T-cell (primary cell): ENCODE measurements at regions not wholly inside any gene's neighbourhood (a gene's known extent, or its start where the extent isn't known, plus 50 kb on each side); places are given as distances from the start of the nearest gene placed in this dataset.

Experiments used
- ATAC-seq, 4 experiments: fragments of 200-7000 bp in 3 of 4; fragments of 150-1000 bp in 1 of 4; cut with Tn5 transposase; replicated peaks in 1 of 4; 1 replicate in 3 of 4; 2 replicates in 1 of 4; pipeline ENCODE4 v1.10.0; 2021; ENCODE audit warnings: moderate library complexity in 3 of 4, mild to moderate bottlenecking in 2 of 4, moderate number of reproducible peaks in 1 of 4
- CTCF ChIA-PET, 2 donors: fragments of 300-600 bp; sonication (Branson Sonifier 250); formaldehyde crosslinking; loops; one replicate each; lab custom pipeline; 2022; ENCODE audit warnings: antibody characterized with exemption in 2 of 2; lab: Charles Lee
- POLR2A ChIA-PET, 2 donors: fragments of 300-600 bp; sonication (Branson Sonifier 250); formaldehyde crosslinking; loops; one replicate each; lab custom pipeline; 2022; ENCODE audit warnings: antibody characterized with exemption in 2 of 2; lab: Charles Lee
- DNase-seq, 35 experiments: peaks; one replicate each; pipeline versions ENCODE4 v3.0.0 to v3.0.0-alpha.2; 2013 to 2023
- H3K27ac ChIP-seq: one replicate; pipeline ENCODE4 v1.5.1; 2013; ENCODE audit warnings: low read length
- H3K27me3 ChIP-seq, 2 experiments: replicated peaks in 1 of 2; 1 replicate in 1 of 2; 2 replicates in 1 of 2; pipeline versions ENCODE4 v1.6.1 to v1.7.0; 2013; ENCODE audit warnings: low read length in 1 of 2, mixed read lengths in 1 of 2; ENCODE audit not compliant: control insufficient read depth in 2 of 2, insufficient read depth in 2 of 2; ENCODE audit errors: extremely low read depth in 1 of 2
- H3K36me3 ChIP-seq, 2 donors: 1 replicate in 1 of 2; 2 replicates in 1 of 2; pipeline versions ENCODE4 v1.6.1 to v1.7.0; 2013; ENCODE audit warnings: low read length in 1 of 2; ENCODE audit not compliant: control insufficient read depth in 2 of 2, insufficient read depth in 1 of 2; ENCODE audit errors: extremely low read depth in 1 of 2
- H3K4me1 ChIP-seq, 2 experiments: 1 replicate in 1 of 2; 2 replicates in 1 of 2; pipeline versions ENCODE4 v1.6.1 to v1.7.0; 2013; ENCODE audit warnings: low read length in 2 of 2, mixed read lengths in 1 of 2; ENCODE audit not compliant: insufficient read depth in 2 of 2, control insufficient read depth in 1 of 2; ENCODE audit errors: extremely low read depth in 1 of 2
- H3K4me3 ChIP-seq, 2 donors: 1 replicate in 1 of 2; 2 replicates in 1 of 2; pipeline versions ENCODE4 v1.5.1 to v1.7.0; 2013; ENCODE audit warnings: mild to moderate bottlenecking in 2 of 2, low read length in 1 of 2, moderate library complexity in 1 of 2; ENCODE audit not compliant: control insufficient read depth in 1 of 2; ENCODE audit errors: extremely low read depth in 1 of 2
- H3K9me3 ChIP-seq: 2 replicates; pipeline ENCODE4 v1.7.0; 2013
- H3K27ac Mint-ChIP-seq, 2 donors: one replicate each; pipeline ENCODE4 v1.8.0; 2020 to 2021; ENCODE audit warnings: mild to moderate bottlenecking in 2 of 2, mixed read lengths in 2 of 2
- H3K27me3 Mint-ChIP-seq, 2 donors: one replicate each; pipeline ENCODE4 v1.8.0; 2021 to 2022; ENCODE audit warnings: mixed read lengths in 2 of 2
- H3K36me3 Mint-ChIP-seq: one replicate; pipeline ENCODE4 v1.8.0; 2021; ENCODE audit warnings: mixed read lengths
- H3K4me1 Mint-ChIP-seq, 3 donors: one replicate each; pipeline ENCODE4 v1.8.0; 2020 to 2022; ENCODE audit warnings: mixed read lengths in 3 of 3, mild to moderate bottlenecking in 1 of 3
- H3K4me3 Mint-ChIP-seq, 3 donors: one replicate each; pipeline ENCODE4 v1.8.0; 2020 to 2022; ENCODE audit warnings: mild to moderate bottlenecking in 3 of 3, mixed read lengths in 3 of 3, moderate library complexity in 3 of 3
- H3K9me3 Mint-ChIP-seq, 3 donors: one replicate each; pipeline ENCODE4 v1.8.0; 2020 to 2022; ENCODE audit warnings: mixed read lengths in 3 of 3
- WGBS: methylation state at CpG from one replicate; pipeline ENCODE4 v1.1.5; 2013; ENCODE audit warnings: missing lambda C conversion rate; ENCODE audit not compliant: insufficient coverage; 5-methylcytosine and 5-hydroxymethylcytosine counted together

DNA sequence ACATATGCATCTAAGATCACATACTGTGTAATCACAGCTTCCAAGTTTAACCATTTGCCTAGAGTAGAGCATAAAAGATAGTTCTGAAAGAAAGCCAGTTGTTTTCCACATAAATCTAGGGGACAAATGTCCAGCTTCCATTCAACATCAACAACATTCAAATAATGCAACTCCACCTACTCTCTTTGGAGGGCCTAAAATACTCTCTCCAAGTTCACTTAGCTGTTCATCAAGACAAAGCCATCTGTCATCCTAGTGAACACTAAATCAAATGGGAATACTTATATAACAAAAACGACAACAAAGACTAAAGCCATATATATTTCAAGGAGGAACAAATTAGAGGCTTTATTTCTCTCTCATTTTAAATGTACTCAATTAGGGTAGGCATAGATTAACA, 221.5 kb upstream of the CDH2 start:
- Mint-ChIP-seq H3K9me3 (peaks cover 14 to 53% (median 34%) of the 10 kb centered on the region in 3 donors), H3K36me3 (no peaks in the 10 kb centered on the region), H3K4me1 (no peaks in the 10 kb centered on the region), H3K27ac (no peak overlapping the region), H3K27me3 (no peaks in the 10 kb centered on the region), H3K4me3 (no peak overlapping the region)
- DNase-seq, result no peak
- ChIA-PET CTCF (no interaction called here), POLR2A (no interaction called here)
- Histone ChIP-seq H3K27me3 (no peaks in the 10 kb centered on the region), H3K27ac (no peak overlapping the region), H3K9me3 (no peaks in the 10 kb centered on the region), H3K4me3 (no peak overlapping the region), H3K4me1 (no peaks in the 10 kb centered on the region), H3K36me3 (no peaks in the 10 kb centered on the region)
- no CpG with 5 or more reads among the region's 1 CpG for WGBS
- no peak for ATAC-seq

DNA sequence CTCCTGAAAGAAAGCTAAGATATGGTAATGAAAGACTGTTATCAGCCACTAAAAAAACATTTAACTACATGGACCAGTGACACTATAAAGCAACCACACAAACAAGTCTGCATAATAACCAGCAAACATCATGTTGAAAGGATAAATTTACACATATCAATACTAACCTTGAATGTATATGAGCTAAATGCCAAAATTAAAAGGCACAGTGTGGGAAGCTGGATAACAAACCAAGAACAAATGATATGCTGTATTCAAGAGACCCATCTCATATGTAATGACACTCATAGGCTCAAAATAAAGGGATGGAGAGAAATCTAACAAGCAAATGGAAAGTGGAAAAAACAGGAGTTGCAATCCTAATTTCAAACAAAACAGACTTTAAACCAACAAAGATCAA, 213.1 kb upstream of the CDH2 start:
- ChIA-PET POLR2A (no interaction called here), CTCF (no interaction called here)
- Histone ChIP-seq H3K27ac (no peak overlapping the region), H3K27me3 (no peaks in the 10 kb centered on the region), H3K4me3 (no peak overlapping the region), H3K4me1 (no peaks in the 10 kb centered on the region), H3K36me3 (no peaks in the 10 kb centered on the region), H3K9me3 (no peaks in the 10 kb centered on the region)
- H3K27ac Mint-ChIP-seq, result no peak overlapping the region
- no peaks in the 10 kb centered on the region for H3K36me3 Mint-ChIP-seq
- no peaks in the 10 kb centered on the region for H3K27me3 Mint-ChIP-seq
- H3K4me1 Mint-ChIP-seq, result no peaks in the 10 kb centered on the region
- no peak for DNase-seq
- H3K4me3 Mint-ChIP-seq, result no peak overlapping the region
- no peak for ATAC-seq
- H3K9me3 Mint-ChIP-seq, result peaks cover 42 to 55% (median 43%) of the 10 kb centered on the region in 3 donors

- H3K9me3 Mint-ChIP-seq, result peaks cover 25 to 37% (median 27%) of the 10 kb centered on the region in 3 donors
- no peaks in the 10 kb centered on the region for H3K9me3 ChIP-seq
- no peaks in the 10 kb centered on the region for H3K36me3 Mint-ChIP-seq
- no peak overlapping the region for H3K4me3 ChIP-seq
- H3K27me3 Mint-ChIP-seq, result no peaks in the 10 kb centered on the region
- ChIA-PET CTCF (no interaction called here), POLR2A (no interaction called here)
- H3K4me1 Mint-ChIP-seq, result no peaks in the 10 kb centered on the region
- H3K27ac Mint-ChIP-seq, result no peak overlapping the region
- H3K4me1 ChIP-seq, result no peaks in the 10 kb centered on the region
- WGBS, result no CpG with 5 or more reads among the region's 3 CpGs
- no peak overlapping the region for H3K4me3 Mint-ChIP-seq
- H3K27me3 ChIP-seq, result no peaks in the 10 kb centered on the region
- no peaks in the 10 kb centered on the region for H3K36me3 ChIP-seq
- no peak overlapping the region for H3K27ac ChIP-seq
- DNase-seq (no peak), ATAC-seq (no peak)
Observed at GRCh38 chr18:28382215-28382879, 205.4 kb upstream of the CDH2 start.

DNA sequence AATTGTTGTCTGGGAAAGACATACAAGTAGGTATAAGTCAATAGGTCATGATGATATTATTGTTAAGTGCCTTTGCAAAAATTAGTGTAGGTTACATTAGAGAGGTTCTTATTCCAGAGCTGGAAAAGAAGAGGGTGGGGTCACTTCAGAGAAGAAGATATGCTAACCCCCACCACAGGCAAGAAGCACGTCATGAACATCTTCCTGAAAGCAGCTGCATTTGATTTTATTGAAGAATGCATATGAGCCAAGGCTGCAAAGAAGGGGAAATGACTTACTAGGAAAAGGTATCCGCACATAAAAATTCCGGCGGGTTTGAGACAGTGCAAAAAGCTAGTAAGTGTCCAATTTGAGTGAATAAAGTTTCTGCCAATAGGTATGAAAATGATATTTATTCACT, 195.3 kb upstream of the CDH2 start:
- ChIA-PET POLR2A (no interaction called here), CTCF (no interaction called here)
- Histone ChIP-seq H3K4me1 (no peaks in the 10 kb centered on the region), H3K9me3 (no peaks in the 10 kb centered on the region), H3K27ac (no peak overlapping the region), H3K27me3 (no peaks in the 10 kb centered on the region), H3K4me3 (no peak overlapping the region), H3K36me3 (no peaks in the 10 kb centered on the region)
- Mint-ChIP-seq H3K4me3 (no peak overlapping the region), H3K27ac (no peak overlapping the region), H3K27me3 (no peaks in the 10 kb centered on the region), H3K9me3 (peaks cover 3 to 26% (median 8%) of the 10 kb centered on the region in 3 donors), H3K36me3 (no peaks in the 10 kb centered on the region), H3K4me1 (no peaks in the 10 kb centered on the region)
- DNase-seq (no peak), ATAC-seq (no peak)
- 100% methylated on average over 1 of the region's 4 CpGs for WGBS

GRCh38 chr18:28366676-28367075, 189.7 kb upstream of the CDH2 start:
- ChIA-PET POLR2A (no interaction called here), CTCF (no interaction called here)
- H3K4me3 ChIP-seq, result no peak overlapping the region
- H3K9me3 ChIP-seq, result no peaks in the 10 kb centered on the region
- H3K27me3 ChIP-seq, result no peaks in the 10 kb centered on the region
- H3K27ac Mint-ChIP-seq, result no peak overlapping the region
- H3K4me1 ChIP-seq, result no peaks in the 10 kb centered on the region
- no peaks in the 10 kb centered on the region for H3K4me1 Mint-ChIP-seq
- no peak for ATAC-seq
- no peak overlapping the region for H3K4me3 Mint-ChIP-seq
- WGBS, result 100% methylated on average over 2 of the region's 4 CpGs
- no peak for DNase-seq
- H3K27ac ChIP-seq, result no peak overlapping the region
- H3K36me3 Mint-ChIP-seq, result no peaks in the 10 kb centered on the region
- no peaks in the 10 kb centered on the region for H3K27me3 Mint-ChIP-seq
- no peaks in the 10 kb centered on the region for H3K36me3 ChIP-seq
- H3K9me3 Mint-ChIP-seq, result peaks cover 6 to 24% (median 7%) of the 10 kb centered on the region in 3 donors

- Mint-ChIP-seq H3K4me3 (no peak overlapping the region), H3K9me3 (peaks cover 6 to 26% (median 7%) of the 10 kb centered on the region in 3 donors), H3K4me1 (no peaks in the 10 kb centered on the region), H3K36me3 (no peaks in the 10 kb centered on the region), H3K27me3 (no peaks in the 10 kb centered on the region), H3K27ac (no peak overlapping the region)
- ChIA-PET POLR2A (no interaction called here), CTCF (interaction anchor here in 1 of 2 donors (0.6 kb wide), 1 partner anchor 176 kb away, joined by 3 read pairs; no protein-coding TSS in a partner anchor)
- ATAC-seq (no peak), DNase-seq (no peak)
- no peak overlapping the region for H3K4me3 ChIP-seq
- H3K36me3 ChIP-seq, result no peaks in the 10 kb centered on the region
- no peak overlapping the region for H3K27ac ChIP-seq
- no peaks in the 10 kb centered on the region for H3K27me3 ChIP-seq
- H3K4me1 ChIP-seq, result no peaks in the 10 kb centered on the region
- H3K9me3 ChIP-seq, result no peaks in the 10 kb centered on the region
- WGBS, result 86% methylated on average over 1 of the region's 1 CpG
Observed at GRCh38 chr18:28365411-28365831, 188.5 kb upstream of the CDH2 start.

GRCh38 chr18:28363124-28363523, 186.2 kb upstream of the CDH2 start:
- Mint-ChIP-seq H3K4me1 (no peaks in the 10 kb centered on the region), H3K27me3 (no peaks in the 10 kb centered on the region), H3K4me3 (no peak overlapping the region), H3K36me3 (no peaks in the 10 kb centered on the region), H3K27ac (no peak overlapping the region), H3K9me3 (peaks cover 8 to 34% (median 16%) of the 10 kb centered on the region in 3 donors)
- DNase-seq, result no peak
- no peaks in the 10 kb centered on the region for H3K4me1 ChIP-seq
- ATAC-seq, result no peak
- H3K27me3 ChIP-seq, result no peaks in the 10 kb centered on the region
- ChIA-PET POLR2A (no interaction called here), CTCF (no interaction called here)
- no peaks in the 10 kb centered on the region for H3K9me3 ChIP-seq
- H3K36me3 ChIP-seq, result no peaks in the 10 kb centered on the region
- 65% methylated on average over 3 of the region's 8 CpGs for WGBS
- H3K27ac ChIP-seq, result no peak overlapping the region
- no peak overlapping the region for H3K4me3 ChIP-seq
